Lower leg skin (tissue), 3 donors: ENCODE measurements at regions not wholly inside any gene's neighbourhood (a gene's known extent, or its start where the extent isn't known, plus 50 kb on each side); places are given as distances from the start of the nearest gene placed in this dataset.

Experiments
- POLR2A ChIP-seq, 2 donors: fragments of 450-650 bp; IDR thresholded peaks; one replicate each; pipeline ENCODE4 v1.6.1; 2016 to 2017; ENCODE audit warnings: antibody characterized with exemption in 2 of 2, mild to moderate bottlenecking in 1 of 2, moderate library complexity in 1 of 2
- TF ChIP-seq, protein P1 (sequence below), 3 donors: fragments of 450-650 bp; IDR thresholded peaks; one replicate each; pipeline ENCODE4 v1.5.1; 2016; ENCODE audit warnings: antibody characterized with exemption in 3 of 3, mild to moderate bottlenecking in 3 of 3, moderate library complexity in 2 of 3

DNA sequence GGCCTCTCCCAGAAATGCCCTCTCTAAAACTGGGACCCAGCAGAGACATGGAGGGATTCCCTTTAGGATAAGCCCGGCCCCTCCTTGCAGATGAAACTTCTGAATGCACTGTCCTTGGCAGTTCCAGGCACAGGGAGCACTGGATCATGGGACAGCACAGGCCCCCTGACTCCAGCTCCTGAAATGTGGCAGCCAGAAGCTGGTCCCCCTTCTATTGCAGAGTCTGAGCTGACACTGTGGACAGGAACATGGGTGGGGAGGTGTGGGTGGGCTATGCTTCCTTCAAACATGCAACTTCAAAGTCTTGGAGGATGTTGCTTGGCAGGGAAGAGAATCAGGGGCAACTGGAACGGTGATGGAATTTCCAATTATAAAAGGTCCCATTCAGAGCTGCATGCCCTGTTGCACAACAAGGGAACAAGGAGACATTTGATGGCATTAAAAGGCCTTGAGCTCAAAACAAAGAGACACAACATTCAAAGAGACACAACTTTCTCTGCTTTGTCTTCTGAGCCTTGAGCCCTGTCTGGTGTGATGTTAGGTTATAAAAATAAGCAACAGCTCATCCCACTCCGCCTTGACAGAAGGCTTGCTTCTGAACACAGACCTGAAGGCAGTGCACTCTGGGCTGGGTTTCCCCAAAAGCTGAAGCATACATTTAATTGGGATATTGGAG, 239.0 kb downstream of the OSR1 start:
- TF ChIP-seq, protein P1, sequence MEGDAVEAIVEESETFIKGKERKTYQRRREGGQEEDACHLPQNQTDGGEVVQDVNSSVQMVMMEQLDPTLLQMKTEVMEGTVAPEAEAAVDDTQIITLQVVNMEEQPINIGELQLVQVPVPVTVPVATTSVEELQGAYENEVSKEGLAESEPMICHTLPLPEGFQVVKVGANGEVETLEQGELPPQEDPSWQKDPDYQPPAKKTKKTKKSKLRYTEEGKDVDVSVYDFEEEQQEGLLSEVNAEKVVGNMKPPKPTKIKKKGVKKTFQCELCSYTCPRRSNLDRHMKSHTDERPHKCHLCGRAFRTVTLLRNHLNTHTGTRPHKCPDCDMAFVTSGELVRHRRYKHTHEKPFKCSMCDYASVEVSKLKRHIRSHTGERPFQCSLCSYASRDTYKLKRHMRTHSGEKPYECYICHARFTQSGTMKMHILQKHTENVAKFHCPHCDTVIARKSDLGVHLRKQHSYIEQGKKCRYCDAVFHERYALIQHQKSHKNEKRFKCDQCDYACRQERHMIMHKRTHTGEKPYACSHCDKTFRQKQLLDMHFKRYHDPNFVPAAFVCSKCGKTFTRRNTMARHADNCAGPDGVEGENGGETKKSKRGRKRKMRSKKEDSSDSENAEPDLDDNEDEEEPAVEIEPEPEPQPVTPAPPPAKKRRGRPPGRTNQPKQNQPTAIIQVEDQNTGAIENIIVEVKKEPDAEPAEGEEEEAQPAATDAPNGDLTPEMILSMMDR (IDR thresholded peaks at IDR 0.05) = no peak
- no peak for TF ChIP-seq POLR2A (IDR thresholded peaks at IDR 0.05)
